CD4-positive, alpha-beta memory T cell (primary cell): ENCODE measurements at regions not wholly inside any gene's neighbourhood (a gene's known extent, or its start where the extent isn't known, plus 50 kb on each side); places are given as distances from the start of the nearest gene placed in this dataset.

Experiments
- CTCF ChIA-PET: fragments of 350-600 bp; sonication (Branson Sonifier 250); formaldehyde crosslinking; loops from one replicate; lab custom pipeline; 2021; ENCODE audit warnings: inconsistent platforms; ENCODE audit not compliant: partially characterized antibody; lab: Charles Lee
- POLR2A ChIA-PET: fragments of 350-600 bp; sonication (Branson Sonifier 250); formaldehyde crosslinking; loops from one replicate; lab custom pipeline; 2021; ENCODE audit not compliant: partially characterized antibody; lab: Charles Lee
- DNase-seq, 5 donors: peaks; one replicate each; pipeline versions ENCODE4 v3.0.0 to v3.0.0-alpha.2; 2020 to 2022; ENCODE audit warnings: mixed read lengths in 1 of 5
- H3K27ac ChIP-seq: one replicate; pipeline ENCODE4 v1.7.0; 2013; ENCODE audit warnings: low read depth, low read length
- H3K27me3 ChIP-seq: 2 replicates; pipeline ENCODE4 v1.7.0; 2013; ENCODE audit warnings: mild to moderate bottlenecking, low read length, moderate library complexity; ENCODE audit not compliant: insufficient read depth
- H3K36me3 ChIP-seq: 2 replicates; pipeline ENCODE4 v1.7.0; 2013; ENCODE audit warnings: mild to moderate bottlenecking, low read length, moderate library complexity; ENCODE audit not compliant: insufficient read depth
- H3K4me1 ChIP-seq: 2 replicates; pipeline ENCODE4 v1.7.0; 2013; ENCODE audit warnings: mild to moderate bottlenecking, low read length, moderate library complexity; ENCODE audit not compliant: insufficient read depth
- H3K4me3 ChIP-seq, 2 donors: one replicate each; pipeline ENCODE4 v1.7.0; 2013; ENCODE audit warnings: low read length in 2 of 2, mild to moderate bottlenecking in 1 of 2
- H3K9me3 ChIP-seq, 2 donors: one replicate each; pipeline ENCODE4 v1.7.0; 2013; ENCODE audit warnings: low read length in 2 of 2, control low read depth in 1 of 2; ENCODE audit not compliant: control insufficient read depth in 1 of 2
- H3K27ac Mint-ChIP-seq, 7 donors: one replicate each; pipeline ENCODE4 v1.8.0; 2020 to 2021; ENCODE audit warnings: mixed read lengths in 7 of 7, mild to moderate bottlenecking in 6 of 7, inconsistent platforms in 3 of 7, moderate library complexity in 3 of 7
- H3K27me3 Mint-ChIP-seq, 2 donors: one replicate each; pipeline ENCODE4 v1.8.0; 2020 to 2021; ENCODE audit warnings: mixed read lengths in 2 of 2
- H3K36me3 Mint-ChIP-seq, 2 donors: one replicate each; pipeline ENCODE4 v1.8.0; 2020 to 2021; ENCODE audit warnings: mixed read lengths in 2 of 2, inconsistent platforms in 1 of 2, mild to moderate bottlenecking in 1 of 2
- H3K4me1 Mint-ChIP-seq, 4 donors: one replicate each; pipeline ENCODE4 v1.8.0; 2020 to 2021; ENCODE audit warnings: mixed read lengths in 4 of 4, mild to moderate bottlenecking in 1 of 4
- H3K4me3 Mint-ChIP-seq, 8 donors: one replicate each; pipeline ENCODE4 v1.8.0; 2020 to 2021; ENCODE audit warnings: mixed read lengths in 8 of 8, mild to moderate bottlenecking in 7 of 8, moderate library complexity in 6 of 8, inconsistent platforms in 3 of 8
- H3K9me3 Mint-ChIP-seq, 8 donors: one replicate each; pipeline ENCODE4 v1.8.0; 2020 to 2021; ENCODE audit warnings: mixed read lengths in 8 of 8, mild to moderate bottlenecking in 5 of 8, inconsistent platforms in 3 of 8, moderate library complexity in 1 of 8
- intact Hi-C: fragments of 100-400 bp; cut with micrococcal nuclease; formaldehyde crosslinking; loops from one replicate; pipeline ENCODE4 v1.15.1; 2023

DNA sequence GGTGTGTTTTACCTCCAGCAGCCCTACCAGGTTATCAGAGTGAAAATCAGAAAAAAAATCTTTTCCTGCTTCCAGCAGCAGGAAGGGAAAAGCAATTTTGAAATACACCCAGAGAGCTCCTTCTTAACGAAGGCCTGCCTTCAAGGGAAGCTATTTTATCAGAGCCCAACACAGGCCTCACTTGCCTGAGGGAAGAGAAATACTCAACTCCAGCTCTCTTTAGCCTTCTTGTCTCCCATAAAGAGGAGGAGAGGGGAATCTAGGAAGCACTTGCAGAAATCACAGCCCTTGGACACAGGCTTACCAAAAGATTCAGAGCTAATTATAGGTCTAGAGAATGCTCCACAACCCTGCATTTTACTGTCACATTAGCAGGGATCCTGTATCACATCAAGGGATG is 896.1 kb upstream of the CNTNAP5 start:
- Histone ChIP-seq H3K4me3 (no peak overlapping the region), H3K9me3 (peaks cover 0 to 4% of the 10 kb centered on the region in 2 donors), H3K36me3 (no peaks in the 10 kb centered on the region), H3K27me3 (no peaks in the 10 kb centered on the region), H3K27ac (no peak overlapping the region), H3K4me1 (no peaks in the 10 kb centered on the region)
- ChIA-PET CTCF (interaction anchor here (0.8 kb wide), 1 partner anchor 9 kb away, joined by 3 read pairs; no protein-coding TSS in a partner anchor), POLR2A (no interaction called here)
- H3K36me3 Mint-ChIP-seq, result no peaks in the 10 kb centered on the region
- no peaks in the 10 kb centered on the region for H3K4me1 Mint-ChIP-seq
- no peak overlapping the region for H3K27ac Mint-ChIP-seq
- H3K27me3 Mint-ChIP-seq, result no peaks in the 10 kb centered on the region
- intact Hi-C loops, result no loop called here
- peaks cover 2 to 26% (median 17%) of the 10 kb centered on the region in 8 donors for H3K9me3 Mint-ChIP-seq
- no peak for DNase-seq
- H3K4me3 Mint-ChIP-seq, result no peak overlapping the region

DNA sequence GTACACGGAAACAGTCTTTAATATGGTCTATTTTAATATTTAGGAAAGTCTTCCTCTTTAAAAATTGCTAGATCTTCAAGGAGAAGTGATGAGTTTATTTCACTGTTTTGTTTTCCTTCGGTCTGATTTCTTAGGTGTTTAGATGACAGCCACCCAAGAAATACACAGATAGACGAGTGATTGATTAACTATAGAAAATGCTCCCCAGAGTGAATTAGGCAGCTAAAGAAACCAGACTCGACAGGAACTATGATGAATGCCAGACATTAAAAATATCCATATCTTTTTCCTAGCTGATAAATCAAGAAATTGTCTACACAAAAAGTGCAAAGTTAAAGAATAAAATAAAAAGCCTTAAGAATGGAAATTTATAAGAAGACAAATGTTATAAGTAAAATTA is 888.7 kb upstream of the CNTNAP5 start:
- Histone ChIP-seq H3K27me3 (no peaks in the 10 kb centered on the region), H3K36me3 (no peaks in the 10 kb centered on the region), H3K4me1 (no peaks in the 10 kb centered on the region), H3K4me3 (no peak overlapping the region), H3K9me3 (peaks cover 0 to 4% of the 10 kb centered on the region in 2 donors), H3K27ac (no peak overlapping the region)
- no peak for DNase-seq
- Mint-ChIP-seq H3K27me3 (no peaks in the 10 kb centered on the region), H3K36me3 (no peaks in the 10 kb centered on the region), H3K4me1 (no peaks in the 10 kb centered on the region), H3K9me3 (peaks cover 5 to 22% (median 13%) of the 10 kb centered on the region in 8 donors), H3K4me3 (no peak overlapping the region), H3K27ac (no peak overlapping the region)
- CTCF ChIA-PET, result no interaction called here
- POLR2A ChIA-PET, result no interaction called here
- intact Hi-C loops, result no loop called here

DNA sequence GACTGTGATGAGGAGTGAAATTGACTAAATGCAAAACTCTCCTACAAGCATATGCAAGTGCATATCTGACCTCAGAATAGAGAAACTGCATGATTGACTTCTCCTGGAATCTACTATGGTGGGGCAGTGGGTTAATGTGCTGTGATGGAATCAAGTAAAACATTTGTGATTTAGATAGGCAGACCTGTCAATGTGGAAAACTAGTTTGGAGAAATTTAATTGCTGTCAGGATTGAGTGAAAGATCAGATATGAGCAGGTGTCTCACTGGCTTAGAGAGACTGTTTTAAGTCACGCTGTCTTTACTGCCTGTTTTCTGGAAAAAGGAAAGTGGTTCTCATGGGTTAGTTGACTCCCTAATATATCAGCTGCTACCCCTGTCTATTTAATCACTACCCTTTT is 881.0 kb upstream of the CNTNAP5 start:
- Mint-ChIP-seq H3K27ac (no peak overlapping the region), H3K27me3 (no peaks in the 10 kb centered on the region), H3K4me1 (no peaks in the 10 kb centered on the region), H3K36me3 (no peaks in the 10 kb centered on the region), H3K4me3 (no peak overlapping the region), H3K9me3 (peaks cover 0 to 22% (median 17%) of the 10 kb centered on the region in 8 donors)
- CTCF ChIA-PET, result no interaction called here
- Histone ChIP-seq H3K4me3 (no peak overlapping the region), H3K27ac (no peak overlapping the region), H3K4me1 (no peaks in the 10 kb centered on the region), H3K9me3 (peaks cover 0 to 5% of the 10 kb centered on the region in 2 donors), H3K36me3 (no peaks in the 10 kb centered on the region), H3K27me3 (no peaks in the 10 kb centered on the region)
- POLR2A ChIA-PET, result no interaction called here
- no peak for DNase-seq
- intact Hi-C loops, result no loop called here

DNA sequence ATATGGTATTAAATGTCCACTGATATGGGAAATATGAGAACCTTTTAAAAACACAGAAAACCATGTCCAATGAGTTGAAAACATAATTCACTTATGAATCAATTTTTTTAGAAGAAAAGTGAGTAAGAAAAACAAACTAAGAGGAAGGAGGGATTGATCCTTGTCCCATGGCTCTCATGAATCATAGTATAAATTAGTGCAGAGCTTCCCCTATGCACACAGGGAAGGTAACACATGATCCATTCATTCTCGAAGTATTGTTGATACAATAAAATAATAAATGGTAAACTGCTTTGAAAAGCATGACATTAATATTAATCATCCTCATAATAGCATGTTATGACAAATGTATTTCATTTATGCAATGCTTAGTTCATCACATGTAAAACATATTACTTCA is 872.0 kb upstream of the CNTNAP5 start:
- Mint-ChIP-seq H3K4me3 (no peak overlapping the region), H3K27ac (no peak overlapping the region), H3K27me3 (no peaks in the 10 kb centered on the region), H3K4me1 (no peaks in the 10 kb centered on the region), H3K36me3 (no peaks in the 10 kb centered on the region), H3K9me3 (peaks cover 2 to 13% (median 9%) of the 10 kb centered on the region in 8 donors)
- Histone ChIP-seq H3K9me3 (no peaks in the 10 kb centered on the region), H3K27ac (no peak overlapping the region), H3K36me3 (no peaks in the 10 kb centered on the region), H3K27me3 (no peaks in the 10 kb centered on the region), H3K4me1 (no peaks in the 10 kb centered on the region), H3K4me3 (no peak overlapping the region)
- ChIA-PET POLR2A (no interaction called here), CTCF (no interaction called here)
- intact Hi-C loops, result no loop called here
- no peak for DNase-seq

DNA sequence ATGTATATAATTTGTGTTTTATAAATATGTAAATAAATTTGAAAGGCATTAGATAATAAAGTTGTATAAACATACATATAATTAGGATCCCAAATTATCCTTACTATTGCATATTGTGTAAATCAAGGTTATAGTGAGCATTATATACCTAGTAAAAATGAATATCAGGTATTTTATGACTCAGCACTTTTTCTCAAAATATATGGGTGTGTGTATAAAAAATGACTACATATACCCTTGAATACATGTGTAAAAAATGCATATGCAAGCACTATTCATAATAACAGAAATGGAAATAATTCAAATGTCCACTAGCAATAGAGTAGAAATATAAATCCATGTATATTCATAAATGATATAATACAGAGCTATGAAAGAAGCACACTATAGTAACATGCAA is 870.9 kb upstream of the CNTNAP5 start:
- no peaks in the 10 kb centered on the region for H3K4me1 ChIP-seq

DNA sequence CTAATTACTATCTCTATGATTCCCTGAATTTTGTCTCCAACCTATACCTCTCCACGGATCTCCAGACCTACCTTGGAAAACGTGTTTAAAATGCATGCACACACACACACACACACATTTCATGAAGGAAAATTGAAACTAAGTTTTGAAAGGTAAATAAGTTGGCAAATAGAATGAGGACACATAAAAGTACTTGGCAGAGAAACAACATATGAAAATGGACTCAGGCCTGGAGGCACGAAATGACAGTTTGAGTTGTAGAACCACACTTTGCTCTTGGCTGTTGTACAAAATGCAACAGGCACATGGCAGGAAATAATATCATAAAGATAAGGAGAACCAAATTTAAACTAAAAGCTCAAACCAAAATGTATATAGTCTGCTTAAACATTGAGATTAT is 868.1 kb upstream of the CNTNAP5 start:
- no peak for DNase-seq
- Mint-ChIP-seq H3K36me3 (no peaks in the 10 kb centered on the region), H3K9me3 (peaks cover 0 to 17% (median 7%) of the 10 kb centered on the region in 8 donors), H3K4me1 (no peaks in the 10 kb centered on the region), H3K4me3 (no peak overlapping the region), H3K27me3 (no peaks in the 10 kb centered on the region), H3K27ac (no peak overlapping the region)
- POLR2A ChIA-PET, result no interaction called here
- Histone ChIP-seq H3K9me3 (no peaks in the 10 kb centered on the region), H3K27ac (no peak overlapping the region), H3K4me1 (no peaks in the 10 kb centered on the region), H3K36me3 (no peaks in the 10 kb centered on the region), H3K27me3 (no peaks in the 10 kb centered on the region), H3K4me3 (no peak overlapping the region)
- intact Hi-C loops, result no loop called here
- CTCF ChIA-PET, result no interaction called here

More for the DNA sequence above, 870.9 kb upstream of the CNTNAP5 start:
- Mint-ChIP-seq H3K4me1 (no peaks in the 10 kb centered on the region), H3K27me3 (no peaks in the 10 kb centered on the region), H3K36me3 (no peaks in the 10 kb centered on the region), H3K9me3 (peaks cover 0 to 13% (median 8%) of the 10 kb centered on the region in 8 donors), H3K27ac (no peak overlapping the region), H3K4me3 (no peak overlapping the region)
- no peak overlapping the region for H3K4me3 ChIP-seq
- H3K36me3 ChIP-seq, result no peaks in the 10 kb centered on the region
- POLR2A ChIA-PET, result no interaction called here
- H3K27ac ChIP-seq, result no peak overlapping the region
- CTCF ChIA-PET, result no interaction called here
- intact Hi-C loops, result no loop called here
- DNase-seq, result no peak
- H3K9me3 ChIP-seq, result no peaks in the 10 kb centered on the region
- no peaks in the 10 kb centered on the region for H3K27me3 ChIP-seq

DNA sequence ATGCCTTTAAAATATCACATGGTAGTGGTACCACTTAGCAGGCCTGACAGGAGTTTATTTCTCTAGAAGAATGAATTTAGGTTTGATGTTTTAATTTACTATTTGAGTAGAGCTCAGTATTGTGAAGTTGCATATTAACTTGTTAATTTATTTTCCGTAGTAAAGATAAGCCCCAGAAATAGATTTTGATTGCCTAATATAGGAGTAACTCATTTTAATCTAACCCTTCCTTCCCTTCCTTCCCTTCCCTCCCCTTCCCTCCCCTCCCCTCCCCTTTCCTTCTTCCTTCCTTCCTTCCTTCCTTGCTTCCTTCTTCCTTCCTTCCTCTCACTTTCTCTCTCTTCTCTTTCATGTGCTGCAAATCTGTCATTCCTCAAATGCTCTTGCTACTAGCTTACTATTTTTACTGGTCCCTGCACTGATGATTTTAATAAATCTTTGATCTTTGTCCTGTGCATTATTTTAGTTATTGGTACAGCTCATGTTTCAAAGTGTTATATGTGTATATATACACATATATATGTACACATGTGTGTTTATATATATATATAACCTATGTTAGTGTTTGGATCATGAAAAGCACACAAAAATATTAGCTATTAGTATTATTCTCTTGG is 862.6 kb upstream of the CNTNAP5 start:
- POLR2A ChIA-PET, result no interaction called here
- Mint-ChIP-seq H3K4me1 (no peaks in the 10 kb centered on the region), H3K4me3 (no peak overlapping the region), H3K36me3 (no peaks in the 10 kb centered on the region), H3K27ac (no peak overlapping the region), H3K27me3 (no peaks in the 10 kb centered on the region), H3K9me3 (peaks cover 0 to 13% (median 6%) of the 10 kb centered on the region in 8 donors)
- no peak for DNase-seq
- no peaks in the 10 kb centered on the region for H3K9me3 ChIP-seq
- no peak overlapping the region for H3K27ac ChIP-seq
- H3K4me1 ChIP-seq, result no peaks in the 10 kb centered on the region
- intact Hi-C loops, result no loop called here
- no peaks in the 10 kb centered on the region for H3K36me3 ChIP-seq
- no peak overlapping the region for H3K4me3 ChIP-seq
- H3K27me3 ChIP-seq, result no peaks in the 10 kb centered on the region
- CTCF ChIA-PET, result no interaction called here
